Fibroblast of pulmonary artery (primary cell): ENCODE measurements at regions not wholly inside any gene's neighbourhood (a gene's known extent, or its start where the extent isn't known, plus 50 kb on each side); places are given as distances from the start of the nearest gene placed in this dataset.

Experiments
- DNase-seq: peaks from one replicate; pipeline ENCODE4 v3.0.0-alpha.2; 2010; ENCODE audit warnings: low read depth
- H3K4me3 ChIP-seq: replicated peaks from 2 replicates; pipeline ENCODE4 v1.5.1; 2011; ENCODE audit warnings: low read depth, mild to moderate bottlenecking, control low read depth, low read length, moderate library complexity
- TF ChIP-seq, protein P1 (sequence below): IDR thresholded peaks from 2 replicates; pipeline ENCODE4 v1.5.1; 2011; ENCODE audit warnings: mild to moderate bottlenecking, control low read depth, low read length, inconsistent platforms; ENCODE audit errors: missing control alignments

DNA sequence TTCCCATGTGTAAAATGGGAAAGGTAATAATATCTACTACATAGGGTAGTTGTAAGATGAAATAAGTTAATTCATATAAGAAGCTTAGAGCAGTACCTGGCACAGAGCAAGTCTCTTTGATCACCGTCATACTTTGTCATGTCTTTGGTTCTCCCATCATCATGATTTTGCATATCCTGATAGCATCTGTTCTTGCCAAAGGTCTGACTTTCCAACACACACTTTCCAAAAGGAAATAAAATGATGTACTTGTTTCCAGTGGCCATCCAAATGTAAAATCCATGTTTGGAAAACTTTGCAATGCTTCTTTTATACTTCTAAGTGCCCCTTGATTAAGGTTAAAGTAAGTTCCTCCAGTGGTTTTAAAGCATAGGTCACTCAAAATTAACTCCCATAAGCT, 266.9 kb upstream of the PTGER4 start:
- no peak for DNase-seq
- TF ChIP-seq, protein P1, sequence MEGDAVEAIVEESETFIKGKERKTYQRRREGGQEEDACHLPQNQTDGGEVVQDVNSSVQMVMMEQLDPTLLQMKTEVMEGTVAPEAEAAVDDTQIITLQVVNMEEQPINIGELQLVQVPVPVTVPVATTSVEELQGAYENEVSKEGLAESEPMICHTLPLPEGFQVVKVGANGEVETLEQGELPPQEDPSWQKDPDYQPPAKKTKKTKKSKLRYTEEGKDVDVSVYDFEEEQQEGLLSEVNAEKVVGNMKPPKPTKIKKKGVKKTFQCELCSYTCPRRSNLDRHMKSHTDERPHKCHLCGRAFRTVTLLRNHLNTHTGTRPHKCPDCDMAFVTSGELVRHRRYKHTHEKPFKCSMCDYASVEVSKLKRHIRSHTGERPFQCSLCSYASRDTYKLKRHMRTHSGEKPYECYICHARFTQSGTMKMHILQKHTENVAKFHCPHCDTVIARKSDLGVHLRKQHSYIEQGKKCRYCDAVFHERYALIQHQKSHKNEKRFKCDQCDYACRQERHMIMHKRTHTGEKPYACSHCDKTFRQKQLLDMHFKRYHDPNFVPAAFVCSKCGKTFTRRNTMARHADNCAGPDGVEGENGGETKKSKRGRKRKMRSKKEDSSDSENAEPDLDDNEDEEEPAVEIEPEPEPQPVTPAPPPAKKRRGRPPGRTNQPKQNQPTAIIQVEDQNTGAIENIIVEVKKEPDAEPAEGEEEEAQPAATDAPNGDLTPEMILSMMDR = no peak
- no peak overlapping the region for H3K4me3 ChIP-seq

DNA sequence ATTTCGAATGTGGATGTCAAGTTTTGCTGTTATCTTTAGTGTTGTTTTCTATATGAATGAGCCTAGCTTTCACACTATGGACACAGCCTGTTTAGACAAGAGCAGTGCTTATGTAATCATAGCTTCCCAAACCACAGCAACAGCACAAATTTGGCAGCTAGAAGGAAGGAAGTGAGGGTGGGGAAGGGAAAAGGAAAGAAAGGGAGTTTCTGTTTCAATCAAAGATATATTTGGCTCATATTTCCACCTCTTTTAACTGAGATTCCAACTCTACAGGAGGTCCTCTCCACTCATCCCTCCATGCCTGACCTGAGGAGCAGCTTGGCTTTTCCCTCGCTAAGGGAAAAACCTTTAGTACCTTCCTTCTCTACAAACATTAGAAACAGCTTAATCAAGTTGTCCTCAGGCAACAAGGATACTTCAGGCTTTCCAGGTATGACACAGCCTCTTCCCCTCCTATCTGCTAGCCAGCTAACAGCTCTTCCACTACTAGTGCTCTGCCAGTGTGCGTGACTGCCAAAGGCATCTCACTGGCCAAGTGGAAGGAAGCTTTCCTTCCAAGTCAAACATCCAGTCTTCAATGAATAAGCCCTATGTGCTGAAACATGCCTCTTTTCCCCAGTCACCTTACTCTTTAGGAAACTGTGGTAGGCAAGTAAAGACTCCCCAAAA, 268.6 kb upstream of the PTGER4 start:
- TF ChIP-seq, protein P1 = no peak
- peak; percentile 74 for DNase-seq
- H3K4me3 ChIP-seq = no peak overlapping the region

DNA sequence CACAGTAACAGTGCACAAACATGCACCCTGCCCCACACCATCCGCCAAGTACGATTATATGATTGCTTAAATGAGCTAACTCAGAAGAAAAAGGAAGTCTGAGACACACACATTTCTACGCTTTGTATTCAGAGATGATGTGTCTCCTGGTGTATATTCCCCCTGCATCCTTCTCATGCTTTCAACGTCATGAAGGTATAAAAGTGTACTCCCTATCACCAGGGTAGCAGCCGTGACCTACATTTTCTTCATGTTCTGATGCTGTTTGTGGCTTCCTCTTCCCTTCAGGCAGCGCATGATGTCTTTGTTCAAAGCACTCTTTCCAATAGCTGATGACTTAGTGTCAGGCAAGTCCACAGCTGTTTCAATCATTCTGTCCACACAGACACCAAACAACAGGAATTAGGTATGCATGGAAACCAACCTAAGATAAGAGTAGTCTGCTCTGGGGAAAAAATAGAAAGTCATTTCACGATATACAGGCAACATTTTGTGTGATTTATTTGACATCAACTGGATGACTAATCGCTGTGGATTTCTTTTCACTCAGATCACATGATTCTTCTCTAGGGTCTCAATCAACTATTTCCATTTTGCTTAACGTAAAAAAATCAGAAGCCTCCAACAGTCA, 269.4 kb upstream of the PTGER4 start:
- no peak overlapping the region for H3K4me3 ChIP-seq
- TF ChIP-seq, protein P1 = no peak
- DNase-seq = peak; percentile 80

DNA sequence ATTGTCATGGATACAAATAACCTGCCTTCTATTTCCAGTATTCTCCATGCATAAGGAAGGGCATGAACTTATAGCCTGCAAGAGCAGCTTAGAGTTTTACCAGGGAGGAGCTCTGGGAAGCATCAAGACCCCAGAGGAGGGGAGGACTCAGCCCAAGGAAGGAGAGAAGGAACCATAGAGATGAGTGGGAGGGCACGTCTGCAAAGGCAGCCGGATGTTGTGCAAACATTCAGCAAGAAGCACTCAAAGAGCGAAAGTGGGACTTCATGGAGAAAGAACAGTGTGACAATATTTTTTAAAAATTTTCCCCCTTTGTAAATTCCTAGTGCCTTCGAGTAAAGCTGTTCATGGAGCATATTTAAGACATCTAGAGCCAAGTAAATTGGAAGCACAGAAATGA, 270.1 kb upstream of the PTGER4 start:
- TF ChIP-seq, protein P1 = no peak
- no peak for DNase-seq
- no peak overlapping the region for H3K4me3 ChIP-seq

DNA sequence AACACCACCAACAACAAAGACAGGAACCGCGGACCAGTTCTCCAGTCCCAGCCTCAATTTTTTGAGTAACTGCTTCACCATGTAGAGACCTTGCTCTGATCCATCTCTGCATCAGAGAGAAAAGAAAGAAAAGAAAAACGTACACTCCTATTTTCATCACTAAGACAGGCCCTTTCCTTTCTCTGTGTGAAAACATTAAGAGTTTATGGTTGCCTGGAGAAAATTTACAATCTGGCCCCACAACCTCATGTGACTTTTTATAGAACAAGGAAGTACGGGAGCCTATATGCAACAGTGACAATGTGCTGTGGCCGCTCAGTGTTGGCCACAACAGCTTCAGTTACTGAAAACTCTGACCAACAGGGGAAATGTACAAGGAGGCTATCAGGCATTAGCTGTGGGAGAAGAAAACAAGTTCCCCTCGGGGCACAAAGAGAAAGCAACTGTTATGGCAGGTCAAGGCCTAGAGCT, 272.9 kb upstream of the PTGER4 start:
- TF ChIP-seq, protein P1 = no peak
- DNase-seq = no peak
- H3K4me3 ChIP-seq = no peak overlapping the region

DNA sequence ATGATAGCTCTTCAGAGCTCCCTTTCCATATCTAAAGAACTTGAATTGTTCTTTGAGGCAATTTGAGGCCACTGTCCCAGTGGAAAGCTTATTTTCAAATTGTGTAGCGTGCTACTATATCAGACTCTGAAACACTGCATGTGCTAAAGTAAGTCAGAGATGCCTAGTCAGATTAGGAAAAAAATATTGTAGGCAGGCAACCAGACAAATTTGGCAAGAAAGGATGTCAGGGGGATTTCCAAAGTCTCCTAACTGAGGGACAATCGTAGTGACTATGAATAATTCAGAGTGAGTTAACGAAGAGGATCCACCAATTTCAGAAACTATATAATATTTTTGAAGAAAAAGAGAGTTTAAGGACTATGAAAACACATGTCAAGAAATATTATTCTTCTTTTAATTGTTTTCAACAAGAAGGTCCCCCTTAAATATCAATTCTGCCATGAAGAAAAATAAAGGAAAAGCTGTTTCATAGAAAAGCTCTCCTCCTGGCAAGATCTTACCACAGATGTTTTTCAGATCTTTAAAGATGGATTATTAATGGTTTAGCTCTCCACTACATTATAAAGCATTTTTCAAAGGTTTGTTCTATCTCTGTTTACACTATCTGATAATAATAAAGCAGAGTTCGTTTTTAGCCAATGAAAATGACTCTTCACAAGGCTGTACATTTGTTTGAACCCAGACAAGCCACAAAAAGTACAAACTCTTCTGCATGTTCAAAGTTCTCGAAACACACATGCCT, 273.5 kb upstream of the PTGER4 start:
- DNase-seq = no peak
- TF ChIP-seq, protein P1 = no peak
- no peak overlapping the region for H3K4me3 ChIP-seq
